GM19452 (cell line): ENCODE measurements at regions not wholly inside any gene's neighbourhood (a gene's known extent, or its start where the extent isn't known, plus 50 kb on each side); places are given as distances from the start of the nearest gene placed in this dataset.

ENCODE experiments used
- ATAC-seq: cut with Tn5 transposase; IDR thresholded peaks from one replicate; pipeline ENCODE4 v1.9.1; 2021; ENCODE audit not compliant: unreplicated experiment

DNA sequence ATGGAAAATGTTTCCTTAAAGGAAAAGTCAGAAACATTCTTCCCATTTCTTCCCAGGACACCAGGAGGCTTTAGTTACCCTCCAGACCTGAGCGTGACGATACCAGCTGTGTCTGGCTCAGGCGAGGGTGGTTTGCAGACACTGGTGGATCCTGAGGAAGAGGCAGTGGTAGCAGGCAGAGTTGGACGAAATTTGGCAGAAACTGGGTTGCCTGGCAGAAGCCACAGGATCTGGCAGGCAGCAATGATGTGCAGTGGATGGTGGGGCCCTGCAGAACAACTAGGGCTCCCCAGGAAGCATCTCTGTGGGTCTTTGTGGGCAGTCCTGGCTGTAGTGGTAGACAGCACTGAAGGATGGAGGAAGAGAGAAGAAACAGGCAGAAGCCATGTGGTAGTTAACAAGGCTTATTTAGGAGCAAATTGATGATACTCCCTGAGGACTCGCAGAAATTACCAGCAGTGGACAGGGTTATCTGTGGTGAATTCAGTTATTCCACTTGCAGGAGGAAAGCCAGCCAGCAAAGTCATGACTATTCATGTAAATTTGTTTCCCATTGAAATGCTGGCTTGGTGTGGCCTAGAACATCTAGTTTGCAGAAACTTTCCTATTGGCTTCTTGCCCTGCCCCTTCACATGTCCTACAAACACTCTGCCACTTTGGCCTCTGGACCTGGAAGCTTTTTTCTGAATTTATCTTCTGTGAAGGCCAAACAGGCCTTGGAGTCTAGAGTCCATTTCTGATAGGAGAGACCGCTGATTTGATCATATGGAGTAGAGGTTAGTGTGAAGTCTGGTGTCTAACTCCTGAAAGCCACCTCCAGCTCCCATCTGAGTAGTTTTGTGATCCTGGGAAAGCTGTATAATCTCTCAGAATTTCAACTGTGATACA is 212.0 kb downstream of the DMRT2 start:
- ATAC-seq: no peak

DNA sequence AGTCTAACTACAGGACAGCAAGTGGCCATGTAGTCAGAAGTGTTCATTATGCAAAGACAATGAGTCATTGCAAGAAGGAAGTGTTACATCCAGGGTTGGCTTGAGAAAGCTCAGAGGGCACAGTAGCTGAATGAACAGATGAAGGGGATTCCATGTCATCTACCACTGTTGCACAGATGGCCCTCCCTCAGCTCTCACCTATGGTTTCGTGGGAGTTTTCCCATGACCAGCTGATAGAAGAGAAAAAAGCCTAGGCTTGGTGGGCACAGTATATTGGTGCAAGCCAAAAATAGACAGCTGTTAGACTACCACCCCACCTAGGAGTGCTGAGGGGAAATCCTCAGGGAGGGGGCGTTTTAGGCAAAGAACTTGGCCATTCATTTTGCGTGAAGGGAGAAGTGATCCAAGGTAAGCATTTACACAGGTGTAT is 217.0 kb downstream of the DMRT2 start:
- ATAC-seq: peak; percentile 79

DNA sequence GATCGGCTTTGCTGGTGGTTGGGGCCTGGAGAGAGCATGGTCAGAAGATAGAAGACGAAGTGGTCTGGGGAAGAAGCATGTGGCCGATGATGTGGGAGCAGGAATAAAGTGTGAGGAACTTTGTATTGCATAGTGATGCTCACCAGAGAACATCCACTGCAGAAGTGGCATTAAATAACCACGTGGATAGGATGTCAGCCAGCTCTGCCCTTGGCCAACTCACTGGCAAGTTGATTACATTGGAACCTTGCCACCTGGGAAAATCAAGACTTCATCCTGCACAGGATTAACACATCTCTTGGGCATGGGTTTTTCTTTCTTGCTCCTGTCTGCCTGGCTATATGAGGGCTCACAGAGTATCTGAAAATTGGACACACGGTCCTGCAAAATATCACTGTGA is 217.4 kb downstream of the DMRT2 start:
- ATAC-seq: no peak

DNA sequence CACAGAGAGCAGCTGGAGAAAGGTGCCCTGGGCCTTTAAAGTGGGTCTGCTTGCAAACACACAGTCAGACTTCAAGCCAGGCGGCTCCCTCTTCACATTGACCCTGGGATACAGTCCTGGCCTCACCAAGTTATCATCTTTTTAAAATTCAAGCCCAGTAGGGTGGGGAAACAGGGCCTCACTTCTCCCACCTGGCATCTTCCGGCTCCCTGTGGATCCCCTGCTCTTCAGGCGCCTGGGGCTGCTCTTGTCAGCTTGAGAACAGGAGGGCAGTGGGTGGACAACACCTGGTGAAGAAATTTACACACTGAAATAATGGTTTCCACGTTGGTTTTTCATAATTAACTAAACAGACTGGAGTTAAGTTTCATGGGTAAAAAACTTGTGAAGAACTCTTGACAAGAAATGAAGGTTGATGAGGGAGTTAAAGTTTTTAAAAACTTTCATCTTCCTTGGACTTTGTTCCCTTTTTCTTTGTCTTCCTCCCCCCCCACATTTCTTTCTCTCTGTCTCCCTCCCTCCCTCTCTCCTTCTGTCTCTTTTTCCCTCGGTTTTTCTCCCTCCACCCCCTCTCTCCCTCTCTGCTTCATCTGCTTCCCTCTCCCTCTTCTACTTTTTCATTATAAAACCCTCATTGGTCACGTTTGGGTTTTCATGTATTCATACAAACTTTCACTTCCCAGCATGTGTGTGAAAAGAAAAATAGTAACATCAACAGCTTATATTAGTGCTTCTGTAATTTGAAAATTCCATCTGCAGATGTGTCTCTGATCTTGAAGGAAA is 219.6 kb downstream of the DMRT2 start:
- no peak for ATAC-seq

DNA sequence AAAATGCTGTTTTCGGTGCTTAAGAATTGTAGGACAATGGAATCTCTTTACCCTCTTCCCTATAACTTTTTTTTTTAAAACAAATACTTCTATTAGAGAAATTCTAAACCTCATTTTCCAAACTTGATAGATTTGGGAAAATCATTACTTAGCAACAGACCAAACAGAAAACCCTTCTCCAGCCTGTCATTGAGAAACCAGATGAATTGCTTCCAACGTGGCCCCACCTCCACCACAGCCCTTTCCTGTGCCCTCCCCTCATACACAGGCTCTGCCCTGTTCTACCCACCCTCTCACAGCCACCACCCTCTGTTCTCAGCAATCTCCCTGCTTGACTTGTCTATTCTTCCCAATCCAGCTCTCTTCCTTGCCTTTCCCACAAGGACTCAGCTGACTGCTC is 221.2 kb downstream of the DMRT2 start:
- no peak for ATAC-seq

DNA sequence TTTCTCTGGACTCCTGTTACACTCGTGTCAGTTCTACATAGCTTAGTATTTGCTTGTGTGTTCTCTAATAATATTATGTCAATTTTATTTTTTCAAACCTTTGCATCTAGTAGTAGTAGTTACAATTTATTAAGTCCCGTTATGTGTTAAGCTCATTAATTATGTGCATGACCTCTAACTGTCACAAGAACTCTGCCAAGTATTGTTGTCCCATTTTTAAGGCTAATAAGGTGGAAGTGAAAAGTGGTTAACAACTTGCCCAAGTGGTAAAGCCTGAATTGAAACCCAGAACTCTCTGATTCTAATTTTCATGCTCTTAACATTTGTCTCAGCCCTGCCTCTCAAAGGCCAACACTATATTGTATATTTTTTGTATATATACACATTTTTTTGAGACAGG is 221.6 kb downstream of the DMRT2 start:
- no peak for ATAC-seq

DNA sequence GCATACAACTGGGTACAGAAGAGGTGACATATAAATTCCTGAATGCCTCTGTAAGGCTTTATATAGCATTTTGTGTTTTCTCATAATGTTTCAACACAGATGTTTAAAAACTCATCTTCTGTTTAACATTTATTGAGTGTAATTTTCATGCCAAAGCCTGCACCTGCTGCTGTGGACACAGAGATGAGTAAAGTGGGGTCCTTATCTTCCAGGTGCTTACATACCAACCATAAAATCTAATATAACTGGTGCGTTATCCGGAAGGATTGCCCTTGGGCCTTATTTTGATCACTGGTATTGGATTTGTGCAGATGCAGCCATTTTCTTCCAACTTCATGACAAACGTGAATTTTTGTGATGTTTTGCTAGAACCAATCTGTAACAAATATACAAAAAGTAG is 222.3 kb downstream of the DMRT2 start:
- no peak for ATAC-seq

DNA sequence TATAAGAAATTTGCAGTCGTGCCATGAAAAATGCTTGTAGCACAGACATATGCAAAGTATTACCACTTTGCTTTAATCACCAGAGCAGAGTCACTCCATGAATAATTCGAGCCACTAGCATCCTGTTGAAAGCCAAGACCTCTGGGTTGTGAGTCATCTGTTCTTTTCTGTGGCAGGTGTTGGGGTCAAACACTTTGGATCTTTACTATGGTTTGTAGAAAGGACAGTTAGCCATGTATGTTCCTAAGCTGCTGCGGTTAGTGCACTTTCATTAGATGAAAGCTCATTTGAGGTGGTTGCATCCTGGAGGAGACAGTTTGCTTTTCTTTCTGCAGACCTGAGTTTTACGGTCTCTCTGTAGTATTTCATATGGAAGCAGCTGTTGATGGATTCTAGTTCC is 223.7 kb downstream of the DMRT2 start:
- no peak for ATAC-seq

DNA sequence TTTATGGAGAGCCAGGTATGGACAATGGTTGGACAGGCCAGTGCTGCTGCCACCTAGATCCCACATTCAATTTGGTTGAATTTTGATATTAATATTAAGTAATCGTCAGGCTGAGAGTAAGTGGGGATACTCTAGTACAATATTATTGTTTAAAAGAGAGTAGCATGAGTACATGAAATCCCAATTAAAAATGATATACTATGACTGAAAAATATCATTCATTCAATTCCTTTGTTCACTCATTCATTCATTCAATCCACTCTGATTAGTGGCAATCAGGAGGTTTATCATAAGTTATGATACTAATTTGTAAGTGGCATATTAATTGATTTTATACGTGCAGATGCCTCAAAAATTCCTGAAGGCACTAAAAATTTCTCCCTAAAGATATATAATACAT is 224.2 kb downstream of the DMRT2 start:
- ATAC-seq: no peak

DNA sequence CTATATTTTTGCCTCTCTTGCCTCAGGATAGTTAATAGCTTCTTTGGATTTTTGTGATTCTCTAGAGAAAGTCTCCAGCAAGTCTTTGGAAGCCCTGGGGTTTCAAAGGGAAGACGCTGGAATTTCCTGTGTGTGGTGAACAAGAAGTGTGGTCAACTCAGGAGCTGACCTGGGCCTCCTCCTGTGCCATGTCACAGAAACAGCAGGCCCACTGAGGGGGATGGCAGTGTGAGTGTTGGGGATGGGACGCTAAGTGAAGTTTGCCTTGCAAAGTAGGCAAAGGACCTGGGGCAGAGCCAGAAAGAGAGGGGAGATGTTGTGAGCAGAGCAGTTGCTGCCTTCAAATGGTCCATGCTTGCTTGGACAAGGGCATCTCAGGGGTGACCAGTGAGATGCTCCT is 226.3 kb downstream of the DMRT2 start:
- ATAC-seq: no peak

DNA sequence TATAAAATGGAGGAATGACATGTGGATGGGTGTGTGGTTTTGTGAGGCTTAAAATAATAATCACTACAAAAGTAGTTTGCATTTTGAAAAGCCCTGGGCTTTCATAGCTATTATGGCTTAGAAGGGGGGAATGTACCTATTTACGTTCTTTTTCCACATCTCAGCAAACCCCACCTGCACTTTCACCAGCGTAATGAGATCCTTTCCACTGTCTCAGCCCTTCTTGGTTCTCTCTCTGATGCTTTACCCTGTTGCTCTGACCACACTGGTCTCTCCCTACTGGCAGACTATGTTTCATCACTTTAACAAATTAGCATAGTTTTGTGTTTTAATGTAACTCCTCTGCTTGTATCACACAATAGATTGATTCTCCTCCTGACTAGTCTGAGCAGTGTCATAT is 234.6 kb downstream of the DMRT2 start:
- no peak for ATAC-seq

DNA sequence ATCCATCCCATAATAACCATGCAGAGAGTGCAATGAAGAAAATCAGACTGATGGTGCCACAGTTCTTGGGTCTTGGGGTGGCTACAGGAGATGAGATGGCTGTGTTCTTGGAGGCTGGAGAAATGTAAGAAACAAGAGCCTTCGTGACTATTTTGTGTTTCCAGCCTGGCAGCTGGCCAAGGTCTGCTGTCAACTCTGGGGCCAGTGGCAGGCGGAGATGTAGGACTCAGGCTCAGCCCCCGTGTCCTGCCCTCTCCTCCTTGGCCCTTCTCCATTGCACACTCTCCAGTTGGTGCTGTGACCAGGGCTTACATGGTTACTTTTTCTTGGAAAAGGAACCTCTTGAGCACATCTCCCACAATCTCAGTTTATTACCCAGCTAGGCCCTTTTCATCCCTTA is 235.4 kb downstream of the DMRT2 start:
- no peak for ATAC-seq

DNA sequence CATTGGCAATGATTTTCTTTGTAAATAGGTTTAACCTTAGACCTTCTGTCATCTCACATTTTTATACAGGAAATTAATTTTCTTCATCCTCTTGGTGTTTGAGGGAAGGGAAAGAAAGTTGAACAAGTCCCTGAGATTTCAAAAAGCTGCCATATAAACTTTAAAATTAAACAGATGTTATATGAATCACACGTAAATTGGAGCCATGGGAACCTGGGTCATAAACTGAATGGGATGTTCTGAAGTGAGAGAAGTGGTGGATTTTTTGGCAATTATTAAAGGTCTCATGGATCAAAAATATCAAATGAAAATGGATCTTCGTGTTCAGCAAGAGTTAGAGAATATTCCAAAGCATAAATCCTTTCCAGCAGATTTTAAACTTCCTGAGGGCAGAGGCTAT is 242.2 kb downstream of the DMRT2 start:
- ATAC-seq: no peak

DNA sequence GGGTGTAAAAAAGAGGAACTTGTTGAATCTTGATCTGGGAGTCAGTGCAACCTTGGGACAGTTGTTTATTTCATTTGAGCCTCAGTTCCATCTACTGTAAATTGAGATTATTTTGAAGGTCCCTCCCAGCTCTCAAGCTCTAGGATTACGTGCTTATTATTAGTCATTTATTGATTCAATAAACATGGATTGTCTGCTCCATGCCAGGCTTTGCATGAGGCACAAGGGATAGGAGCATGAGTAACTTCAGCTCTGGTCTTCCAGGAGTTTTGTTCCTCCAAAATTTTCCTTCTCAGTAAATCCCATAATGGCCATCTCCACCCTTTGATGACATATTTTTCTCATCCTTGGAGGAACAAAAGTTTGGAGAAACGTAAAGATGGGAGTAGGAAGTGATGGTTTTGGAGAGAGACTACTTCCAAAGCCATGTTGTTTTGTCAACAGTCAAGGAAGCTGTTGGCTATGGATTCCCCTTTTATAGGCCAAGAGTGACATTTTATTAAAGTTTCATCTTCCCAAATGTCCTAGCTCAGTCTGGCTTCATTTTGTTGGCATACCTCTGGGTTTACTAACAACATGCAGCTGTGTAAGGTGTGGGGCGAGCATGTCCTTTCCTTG is 244.6 kb downstream of the DMRT2 start:
- ATAC-seq: no peak

DNA sequence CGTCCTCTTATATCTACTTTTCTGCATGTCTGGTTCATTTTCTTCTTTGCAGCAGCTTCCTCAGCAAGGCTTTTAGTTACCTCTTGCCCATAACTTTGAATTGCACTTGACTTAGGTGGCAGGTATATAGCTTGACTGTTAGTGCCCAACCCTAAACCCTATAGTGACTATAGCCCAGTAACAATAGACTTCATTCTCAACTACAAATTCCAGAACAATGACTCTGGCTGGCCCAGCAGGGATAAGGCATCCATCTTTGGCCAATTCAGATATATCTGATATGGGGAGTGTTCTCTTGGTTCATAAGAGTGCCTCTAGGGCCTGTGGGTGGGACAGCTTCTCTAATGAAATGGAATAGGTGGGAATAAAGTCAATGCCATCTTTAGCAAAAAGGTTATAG is 246.2 kb downstream of the DMRT2 start:
- ATAC-seq: no peak

DNA sequence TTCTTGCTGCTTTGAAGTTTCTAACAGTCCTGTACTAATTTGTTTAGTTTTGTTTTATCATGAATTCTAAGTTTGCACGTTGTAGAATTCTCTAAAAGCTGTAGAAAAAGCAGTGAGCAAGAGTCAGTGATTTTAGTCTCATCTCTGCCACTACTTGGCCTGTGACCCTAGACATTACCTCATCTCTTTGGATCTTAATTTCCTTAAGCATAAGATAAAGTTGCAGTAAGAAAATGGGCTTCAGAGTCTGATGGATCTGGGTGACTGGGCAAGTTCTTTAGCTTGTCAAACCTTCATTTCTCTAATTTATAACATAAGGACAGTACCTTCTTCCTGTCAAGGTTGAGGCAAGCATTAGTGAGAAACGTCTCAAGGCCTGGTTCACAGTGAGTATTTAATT is 247.9 kb downstream of the DMRT2 start:
- no peak for ATAC-seq

DNA sequence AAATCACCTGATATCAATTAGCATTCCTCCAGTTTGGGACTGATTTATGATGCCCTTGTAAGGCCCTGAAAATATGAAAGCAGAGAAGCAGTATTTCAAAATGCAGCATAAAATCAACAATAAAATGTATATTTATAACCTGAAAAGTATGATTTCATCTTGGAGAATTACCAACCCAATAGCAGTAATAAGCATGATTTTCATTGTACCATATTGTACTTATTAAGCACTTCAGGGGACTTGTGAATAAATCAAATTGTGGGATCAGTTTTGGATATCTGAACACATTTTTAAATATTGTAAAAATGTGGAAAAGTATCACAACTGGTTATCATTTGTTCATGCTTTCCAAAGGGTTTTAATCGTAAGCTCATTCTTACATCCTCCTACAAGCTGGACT is 250.8 kb downstream of the DMRT2 start:
- no peak for ATAC-seq

DNA sequence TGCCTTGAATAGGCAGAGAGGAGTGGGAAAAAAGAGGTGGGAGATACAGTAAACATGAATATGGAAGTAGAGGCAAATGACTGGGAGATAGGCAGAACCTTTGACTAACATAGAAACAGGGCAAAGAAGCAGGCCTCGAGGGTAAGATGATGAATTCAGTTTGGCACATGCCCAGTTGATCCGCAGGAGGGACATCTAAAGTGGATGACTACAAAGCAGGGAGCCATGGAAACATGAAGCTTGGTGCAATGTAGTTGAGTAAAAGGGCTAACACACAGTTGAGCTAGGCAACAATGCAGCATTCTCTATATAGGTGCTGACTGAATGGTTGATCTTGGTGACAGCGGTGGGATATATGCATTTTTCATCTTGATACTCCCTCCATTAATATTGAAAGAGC is 253.8 kb downstream of the DMRT2 start:
- no peak for ATAC-seq

DNA sequence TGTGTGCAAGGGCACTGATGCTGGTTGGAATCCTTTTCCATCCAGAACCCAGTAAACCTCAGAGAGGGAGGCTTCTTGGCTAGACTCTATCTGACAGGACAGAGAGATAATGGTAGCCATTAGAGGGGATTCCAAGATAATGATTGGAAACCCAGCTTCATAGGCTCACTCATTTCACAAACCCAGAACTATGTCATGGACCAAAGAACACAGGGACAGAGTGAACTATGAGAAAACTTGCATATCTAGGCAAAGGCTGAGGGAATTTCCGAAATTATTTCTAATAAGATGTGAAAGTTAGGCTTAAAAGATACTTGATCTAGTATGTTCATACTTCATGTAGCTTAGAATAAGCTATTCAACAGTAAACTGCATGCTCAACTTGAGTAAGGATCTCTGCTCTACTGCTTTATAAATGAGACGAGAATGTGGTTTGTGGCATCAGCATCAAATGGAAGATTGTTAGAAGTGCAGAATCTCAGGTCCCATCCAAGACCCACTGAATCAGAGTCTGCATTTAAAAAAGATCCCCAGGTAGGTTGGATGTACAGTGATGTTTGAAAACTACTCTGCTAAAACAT is 261.4 kb downstream of the DMRT2 start:
- ATAC-seq: no peak

DNA sequence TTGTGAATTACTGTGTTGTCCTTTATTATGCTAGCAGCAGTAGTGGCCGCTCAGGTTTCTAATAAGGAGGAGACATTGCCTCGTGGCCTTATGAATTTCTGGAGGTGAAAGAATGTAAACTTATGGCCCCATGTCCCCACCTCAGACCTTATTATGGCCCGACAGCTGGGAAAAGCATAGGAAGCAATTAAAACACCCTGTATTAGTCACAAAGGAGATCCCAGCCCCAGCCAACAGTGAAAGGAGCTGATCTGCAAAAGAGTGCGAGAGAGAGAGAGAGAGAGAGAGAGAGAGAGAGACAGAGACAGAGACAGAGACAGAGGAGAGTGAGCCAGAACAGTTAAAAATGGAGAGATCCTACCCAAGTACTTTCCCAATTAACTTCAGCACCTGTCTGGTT is 269.3 kb downstream of the DMRT2 start:
- no peak for ATAC-seq

DNA sequence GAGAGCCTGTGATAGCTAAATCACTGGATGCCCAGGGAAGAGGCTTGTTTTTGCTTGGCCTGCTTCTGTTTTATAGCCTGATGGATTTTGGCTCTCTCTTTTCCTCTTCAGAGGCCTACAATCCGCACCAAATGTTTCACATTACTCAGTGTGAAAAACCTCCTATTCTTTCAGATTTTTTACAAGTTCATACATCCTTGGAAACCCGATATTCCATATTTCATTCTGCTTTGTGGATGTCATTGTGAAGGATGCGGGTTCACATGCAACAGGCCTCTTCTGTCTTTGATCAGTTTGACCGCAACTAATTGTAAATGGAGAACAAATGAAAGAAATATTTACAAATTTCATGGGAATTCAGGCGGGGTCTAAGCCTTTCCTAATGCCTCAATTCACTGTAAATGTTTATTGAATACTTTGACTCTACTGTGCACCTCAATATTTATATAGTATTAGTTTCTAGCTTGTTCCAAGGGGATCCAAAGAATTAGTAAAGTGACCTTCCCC is 269.9 kb downstream of the DMRT2 start:
- ATAC-seq: no peak
